ENCODE measurements at regions not wholly inside any gene's neighbourhood (a gene's known extent, or its start where the extent isn't known, plus 50 kb on each side); places are given as distances from the start of the nearest gene placed in this dataset.

DNA sequence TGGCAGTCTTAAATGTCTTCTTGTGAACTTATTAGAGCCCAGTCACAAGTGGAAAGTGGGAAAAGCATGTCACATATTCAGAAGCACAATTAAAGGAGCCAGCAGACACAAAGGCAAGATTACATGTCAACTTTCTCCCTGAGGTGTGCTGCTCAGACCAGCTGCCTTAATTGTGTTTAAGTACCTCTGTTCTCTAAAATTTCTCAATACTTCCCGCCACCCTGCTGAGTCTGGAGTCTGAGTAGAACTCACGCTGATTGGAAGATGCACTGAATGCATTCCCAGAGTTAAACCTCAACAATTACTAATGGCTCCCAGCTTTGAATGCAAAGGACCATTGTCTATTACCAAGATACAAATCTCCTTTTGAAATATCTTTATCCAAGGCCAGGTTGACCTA is 166.4 kb upstream of the COBL start:
- Histone ChIP-seq H3K4me3 (ENCODE audit: insufficient read depth, low read length, poor library complexity, severe bottlenecking) (no peak overlapping the region), H3K9ac (ENCODE audit: low read length) (no peak overlapping the region), H3K36me3 (ENCODE audit: low read length) (no peaks in the 10 kb centered on the region), H3K9me2 (replicated peaks; ENCODE audit: insufficient read depth, low read length) (no peaks in the 10 kb centered on the region), H2AFZ (ENCODE audit: low read depth, low read length, severe bottlenecking) (no peak overlapping the region), H3K9me3 (ENCODE audit: insufficient read depth, low read length) (no peaks in the 10 kb centered on the region), H4K20me1 (ENCODE audit: low read depth, low read length) (no peaks in the 10 kb centered on the region), H3K27me3 (ENCODE audit: low read length) (no peaks in the 10 kb centered on the region), H3K4me2 (ENCODE audit: low read depth, low read length, poor library complexity, severe bottlenecking) (no peak overlapping the region), H3F3A (ENCODE audit: insufficient read depth) (no peaks in the 10 kb centered on the region), H3K79me2 (ENCODE audit: insufficient read depth, low read length) (no peaks in the 10 kb centered on the region), H3K27ac (ENCODE audit: low read depth, low read length) (no peak overlapping the region)
- TF ChIP-seq EZH2phosphoT487 (conservative IDR thresholded peaks at IDR 0.05; ENCODE audit: low read length), result no peak
- TF ChIP-seq, protein P1, sequence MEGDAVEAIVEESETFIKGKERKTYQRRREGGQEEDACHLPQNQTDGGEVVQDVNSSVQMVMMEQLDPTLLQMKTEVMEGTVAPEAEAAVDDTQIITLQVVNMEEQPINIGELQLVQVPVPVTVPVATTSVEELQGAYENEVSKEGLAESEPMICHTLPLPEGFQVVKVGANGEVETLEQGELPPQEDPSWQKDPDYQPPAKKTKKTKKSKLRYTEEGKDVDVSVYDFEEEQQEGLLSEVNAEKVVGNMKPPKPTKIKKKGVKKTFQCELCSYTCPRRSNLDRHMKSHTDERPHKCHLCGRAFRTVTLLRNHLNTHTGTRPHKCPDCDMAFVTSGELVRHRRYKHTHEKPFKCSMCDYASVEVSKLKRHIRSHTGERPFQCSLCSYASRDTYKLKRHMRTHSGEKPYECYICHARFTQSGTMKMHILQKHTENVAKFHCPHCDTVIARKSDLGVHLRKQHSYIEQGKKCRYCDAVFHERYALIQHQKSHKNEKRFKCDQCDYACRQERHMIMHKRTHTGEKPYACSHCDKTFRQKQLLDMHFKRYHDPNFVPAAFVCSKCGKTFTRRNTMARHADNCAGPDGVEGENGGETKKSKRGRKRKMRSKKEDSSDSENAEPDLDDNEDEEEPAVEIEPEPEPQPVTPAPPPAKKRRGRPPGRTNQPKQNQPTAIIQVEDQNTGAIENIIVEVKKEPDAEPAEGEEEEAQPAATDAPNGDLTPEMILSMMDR (IDR thresholded peaks at IDR 0.05; ENCODE audit: insufficient read depth, low read length, poor library complexity, severe bottlenecking), result no peak

DNA sequence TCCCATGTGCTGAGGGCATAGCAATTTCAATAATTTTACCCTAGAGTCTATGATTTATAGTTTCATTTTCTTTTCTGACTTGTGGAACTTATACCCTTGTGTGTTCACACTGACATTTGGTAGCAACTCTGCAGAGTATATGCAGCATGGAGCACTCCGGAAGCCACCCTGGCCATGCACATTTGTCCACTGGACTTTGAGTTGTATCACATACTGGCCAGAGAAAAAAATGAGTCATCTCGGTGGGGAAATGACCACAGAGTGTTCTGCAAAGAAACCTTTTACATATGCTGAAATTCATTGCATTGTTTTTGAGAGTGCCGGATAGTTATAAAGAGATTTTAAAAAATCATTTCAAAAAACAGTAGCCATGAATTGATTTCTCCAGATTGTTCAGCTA is 164.8 kb upstream of the COBL start:
- Histone ChIP-seq H3K9me2 (replicated peaks; ENCODE audit: insufficient read depth, low read length) (no peaks in the 10 kb centered on the region), H3K4me3 (ENCODE audit: insufficient read depth, low read length, poor library complexity, severe bottlenecking) (no peak overlapping the region), H4K20me1 (ENCODE audit: low read depth, low read length) (no peaks in the 10 kb centered on the region), H3K36me3 (ENCODE audit: low read length) (no peaks in the 10 kb centered on the region), H3K4me2 (ENCODE audit: low read depth, low read length, poor library complexity, severe bottlenecking) (no peak overlapping the region), H3F3A (ENCODE audit: insufficient read depth) (no peaks in the 10 kb centered on the region), H3K79me2 (ENCODE audit: insufficient read depth, low read length) (no peaks in the 10 kb centered on the region), H2AFZ (ENCODE audit: low read depth, low read length, severe bottlenecking) (no peak overlapping the region), H3K9ac (ENCODE audit: low read length) (no peak overlapping the region), H3K27ac (ENCODE audit: low read depth, low read length) (no peak overlapping the region), H3K9me3 (ENCODE audit: insufficient read depth, low read length) (no peaks in the 10 kb centered on the region), H3K27me3 (ENCODE audit: low read length) (no peaks in the 10 kb centered on the region)
- TF ChIP-seq, protein P1 (IDR thresholded peaks at IDR 0.05; ENCODE audit: insufficient read depth, low read length, poor library complexity, severe bottlenecking), result no peak
- no peak for TF ChIP-seq EZH2phosphoT487 (conservative IDR thresholded peaks at IDR 0.05; ENCODE audit: low read length)

DNA sequence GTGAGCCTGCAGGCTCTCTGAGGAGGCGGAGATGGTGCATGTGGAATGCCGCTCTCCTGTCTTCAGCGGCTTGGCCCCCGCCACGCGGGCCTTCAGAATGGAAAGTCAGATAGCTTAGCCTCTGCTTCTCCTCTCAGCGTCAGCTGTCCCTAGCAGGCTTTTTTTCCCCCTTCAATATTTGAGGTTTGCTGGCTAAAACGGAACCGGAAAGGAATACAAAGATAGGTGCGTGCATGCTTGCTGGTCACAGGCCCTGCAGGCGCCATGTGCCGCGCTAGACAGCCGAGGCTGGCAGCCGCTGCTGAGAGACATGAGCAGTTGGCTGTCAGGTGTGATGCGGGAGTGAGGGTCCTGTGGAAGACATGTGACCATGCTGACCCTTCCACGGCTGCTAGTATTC is 161.2 kb upstream of the COBL start:
- no peak for TF ChIP-seq EZH2phosphoT487 (conservative IDR thresholded peaks at IDR 0.05; ENCODE audit: low read length)
- TF ChIP-seq, protein P1 (IDR thresholded peaks at IDR 0.05; ENCODE audit: insufficient read depth, low read length, poor library complexity, severe bottlenecking), result no peak
- H2AFZ ChIP-seq (ENCODE audit: low read depth, low read length, severe bottlenecking), result no peak overlapping the region
- no peaks in the 10 kb centered on the region for H3F3A ChIP-seq (ENCODE audit: insufficient read depth)
- H3K4me3 ChIP-seq (ENCODE audit: insufficient read depth, low read length, poor library complexity, severe bottlenecking), result no peak overlapping the region
- no peaks in the 10 kb centered on the region for H3K27me3 ChIP-seq (ENCODE audit: low read length)
- no peak overlapping the region for H3K9ac ChIP-seq (ENCODE audit: low read length)
- no peaks in the 10 kb centered on the region for H3K9me2 ChIP-seq (replicated peaks; ENCODE audit: insufficient read depth, low read length)
- H3K36me3 ChIP-seq (ENCODE audit: low read length), result no peaks in the 10 kb centered on the region
- no peak overlapping the region for H3K27ac ChIP-seq (ENCODE audit: low read depth, low read length)
- H3K79me2 ChIP-seq (ENCODE audit: insufficient read depth, low read length), result no peaks in the 10 kb centered on the region
- no peaks in the 10 kb centered on the region for H3K9me3 ChIP-seq (ENCODE audit: insufficient read depth, low read length)
- H3K4me2 ChIP-seq (ENCODE audit: low read depth, low read length, poor library complexity, severe bottlenecking), result no peak overlapping the region
- H4K20me1 ChIP-seq (ENCODE audit: low read depth, low read length), result no peaks in the 10 kb centered on the region

GRCh38 chr7:51477323-51477722 is 160.7 kb upstream of the COBL start:
- no peaks in the 10 kb centered on the region for H4K20me1 ChIP-seq (ENCODE audit: low read depth, low read length)
- TF ChIP-seq EZH2phosphoT487 (conservative IDR thresholded peaks at IDR 0.05; ENCODE audit: low read length), result no peak
- TF ChIP-seq, protein P1 (IDR thresholded peaks at IDR 0.05; ENCODE audit: insufficient read depth, low read length, poor library complexity, severe bottlenecking), result no peak
- H3K27me3 ChIP-seq (ENCODE audit: low read length), result no peaks in the 10 kb centered on the region
- no peaks in the 10 kb centered on the region for H3K36me3 ChIP-seq (ENCODE audit: low read length)
- H3K4me3 ChIP-seq (ENCODE audit: insufficient read depth, low read length, poor library complexity, severe bottlenecking), result no peak overlapping the region
- H3K9me2 ChIP-seq (replicated peaks; ENCODE audit: insufficient read depth, low read length), result no peaks in the 10 kb centered on the region
- no peak overlapping the region for H3K4me2 ChIP-seq (ENCODE audit: low read depth, low read length, poor library complexity, severe bottlenecking)
- no peaks in the 10 kb centered on the region for H3K79me2 ChIP-seq (ENCODE audit: insufficient read depth, low read length)
- H3K27ac ChIP-seq (ENCODE audit: low read depth, low read length), result no peak overlapping the region
- no peaks in the 10 kb centered on the region for H3K9me3 ChIP-seq (ENCODE audit: insufficient read depth, low read length)
- H3F3A ChIP-seq (ENCODE audit: insufficient read depth), result no peaks in the 10 kb centered on the region
- H2AFZ ChIP-seq (ENCODE audit: low read depth, low read length, severe bottlenecking), result no peak overlapping the region
- no peak overlapping the region for H3K9ac ChIP-seq (ENCODE audit: low read length)
